ENCODE measurements at regions not wholly inside any gene's neighbourhood (a gene's known extent, or its start where the extent isn't known, plus 50 kb on each side); places are given as distances from the start of the nearest gene placed in this dataset.
A peak's percentile ranks its signal among the peaks of the same experiment; 100 is the strongest.

DNA sequence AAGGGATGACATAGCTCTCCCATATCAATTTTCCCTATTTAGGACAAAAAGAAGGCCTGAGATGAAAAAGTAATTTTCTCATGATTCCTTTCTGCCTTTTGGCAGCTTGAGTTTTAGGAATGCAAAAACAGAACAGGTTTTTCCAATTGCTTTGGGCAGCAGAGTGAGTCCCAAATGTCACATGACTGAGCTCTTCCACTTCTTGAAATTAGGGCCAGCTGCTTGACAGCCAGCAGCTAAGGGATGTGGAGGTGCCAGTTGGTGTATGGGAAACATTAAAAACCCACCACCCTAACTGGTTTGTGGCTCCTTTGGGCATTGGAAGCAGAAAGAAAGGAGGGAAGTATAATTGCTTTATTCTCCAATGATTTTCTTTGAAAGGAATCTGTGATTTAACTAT lies 133.8 kb upstream of the FAM20A start:
- Histone ChIP-seq H3K36me3 (replicated peaks in 1 of 2) (no peaks in the 10 kb centered on the region), H3K4me1 (replicated peaks in 1 of 2) (peaks cover 7 to 22% of the 10 kb centered on the region in 2 donors), H3K27me3 (no peaks in the 10 kb centered on the region), H3K9me3 (replicated peaks in 1 of 3) (no peaks in the 10 kb centered on the region), H3K27ac (no peak overlapping the region), H3K4me3 (no peak overlapping the region)
- no peak for DNase-seq
- TF ChIP-seq CTCF (IDR thresholded peaks at IDR 0.05), result no peak
- TF ChIP-seq POLR2A (IDR thresholded peaks at IDR 0.05), result no peak
- intact Hi-C loops (cut with DNase I), result no loop called here

GRCh38 chr17:68734187-68734900 lies 133.2 kb upstream of the FAM20A start:
- no peaks in the 10 kb centered on the region for H3K36me3 ChIP-seq (replicated peaks in 1 of 2)
- no peaks in the 10 kb centered on the region for H3K9me3 ChIP-seq (replicated peaks in 1 of 3)
- H3K4me3 ChIP-seq, result no peak overlapping the region
- H3K27me3 ChIP-seq, result no peaks in the 10 kb centered on the region
- WGBS, 4 donors, result 83 to 87% (median 84%) methylated on average over 6 of the region's 6 CpGs
- peaks cover 7 to 22% of the 10 kb centered on the region in 2 donors for H3K4me1 ChIP-seq (replicated peaks in 1 of 2)
- no peak overlapping the region for H3K27ac ChIP-seq
- DNase-seq, result no peak
- no peak for TF ChIP-seq CTCF (IDR thresholded peaks at IDR 0.05)
- TF ChIP-seq POLR2A (IDR thresholded peaks at IDR 0.05), result no peak
- intact Hi-C loops (cut with DNase I), result no loop called here

DNA sequence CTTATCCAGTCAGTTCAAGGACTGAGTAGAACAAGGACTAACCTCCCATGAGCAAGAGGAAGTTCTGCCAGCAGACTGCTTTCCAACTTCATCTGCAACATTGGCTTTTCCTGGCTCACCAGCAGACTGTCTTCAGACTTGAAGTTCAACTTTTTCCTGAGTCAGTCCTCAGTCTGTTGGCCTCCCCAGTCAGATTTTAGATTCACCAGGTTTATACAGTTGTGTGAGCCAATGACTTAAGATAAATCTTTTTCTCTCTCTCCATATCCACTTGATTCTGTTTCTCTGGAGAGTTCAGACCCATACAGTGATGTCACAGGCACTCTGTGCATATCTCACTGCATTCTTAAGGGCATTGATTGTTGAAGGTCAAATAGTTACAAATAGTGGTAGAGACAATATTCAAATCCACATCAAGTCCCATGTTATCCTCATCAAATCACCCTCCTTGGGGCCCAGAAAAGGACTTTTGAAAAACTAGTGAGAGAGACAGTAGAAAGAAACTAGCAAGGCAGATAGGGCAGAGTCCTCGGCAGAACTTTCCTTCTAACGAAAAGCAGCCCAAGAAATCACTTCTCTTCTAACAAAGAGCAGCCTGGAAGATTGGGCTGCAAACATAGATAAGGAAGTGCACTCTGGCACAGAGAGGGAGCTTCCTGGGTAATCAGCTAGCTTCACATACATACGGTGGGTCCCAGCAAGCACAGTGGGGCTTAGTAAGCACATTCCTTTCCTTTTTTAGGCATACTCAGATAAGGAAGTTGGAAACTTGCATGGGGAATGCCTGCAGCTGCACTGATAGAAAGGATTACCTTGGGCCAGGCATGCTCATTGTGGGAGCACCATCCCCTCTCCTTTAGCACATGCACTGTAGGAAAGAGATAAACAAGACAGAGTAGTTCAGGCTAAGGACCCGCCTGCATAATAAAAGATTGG lies 132.3 kb upstream of the FAM20A start:
- intact Hi-C loops (cut with DNase I), result no loop called here
- Histone ChIP-seq H3K4me3 (no peak overlapping the region), H3K27me3 (no peaks in the 10 kb centered on the region), H3K4me1 (replicated peaks in 1 of 2) (peaks cover 7 to 22% of the 10 kb centered on the region in 2 donors), H3K27ac (peak overlapping the region in 4 of 5 donors; percentile 26 to 40 (median 35)), H3K9me3 (replicated peaks in 1 of 3) (no peaks in the 10 kb centered on the region), H3K36me3 (replicated peaks in 1 of 2) (no peaks in the 10 kb centered on the region)
- DNase-seq, result peak in 5 of 7 donors; percentile 15 to 38 (median 27)
- TF ChIP-seq POLR2A (IDR thresholded peaks at IDR 0.05), result no peak
- TF ChIP-seq CTCF (IDR thresholded peaks at IDR 0.05), result no peak
- WGBS, 4 donors, result 39 to 53% (median 47%) methylated on average over 4 of the region's 4 CpGs

DNA sequence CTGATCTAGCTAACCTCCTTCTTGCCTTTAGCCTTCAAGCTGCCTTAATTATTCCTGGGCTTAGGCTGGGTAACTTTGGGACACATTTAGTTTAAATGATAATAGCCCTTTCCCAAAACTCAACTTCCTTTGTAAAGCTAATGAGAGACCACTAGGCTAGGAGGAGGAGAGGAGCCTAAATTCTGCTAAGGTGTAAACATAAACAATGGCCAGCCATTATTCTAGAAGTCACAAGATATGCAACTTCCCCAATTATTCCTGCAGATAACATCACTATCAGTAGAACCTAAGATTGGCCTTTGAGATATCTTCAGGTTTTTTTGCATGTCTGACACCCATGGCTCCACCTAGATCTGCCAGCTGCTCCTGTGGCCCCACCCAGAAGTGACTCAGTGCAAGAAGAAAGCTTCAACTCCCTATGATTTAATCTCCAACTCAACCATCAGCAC lies 131.2 kb upstream of the FAM20A start:
- no peak for DNase-seq
- Histone ChIP-seq H3K27ac (no peak overlapping the region), H3K9me3 (replicated peaks in 1 of 3) (no peaks in the 10 kb centered on the region), H3K36me3 (replicated peaks in 1 of 2) (no peaks in the 10 kb centered on the region), H3K27me3 (no peaks in the 10 kb centered on the region), H3K4me1 (replicated peaks in 1 of 2) (peaks cover 7 to 22% of the 10 kb centered on the region in 2 donors), H3K4me3 (no peak overlapping the region)
- intact Hi-C loops (cut with DNase I), result no loop called here
- TF ChIP-seq CTCF (IDR thresholded peaks at IDR 0.05), result no peak
- TF ChIP-seq POLR2A (IDR thresholded peaks at IDR 0.05), result no peak

Data from adrenal gland (tissue), 9 donors.